H1 (cell line): ENCODE measurements at regions not wholly inside any gene's neighbourhood (a gene's known extent, or its start where the extent isn't known, plus 50 kb on each side); places are given as distances from the start of the nearest gene placed in this dataset.
"Not testable (repeated sequence)": the region's sequence is repeated elsewhere in the genome, so short reads cannot be mapped to it uniquely, and the experiment has no call there.

Experiments used
- CTCF ChIA-PET: fragments of 300-600 bp; sonication (Branson Sonifier 250); formaldehyde crosslinking; loops from one replicate; lab custom pipeline; 2021; ENCODE audit not compliant: partially characterized antibody; lab: Charles Lee
- POLR2A ChIA-PET: fragments of 300-600 bp; sonication (Branson Sonifier 250); formaldehyde crosslinking; loops from one replicate; lab custom pipeline; 2021; ENCODE audit warnings: inconsistent platforms; ENCODE audit not compliant: partially characterized antibody; lab: Charles Lee
- DNase-seq, 2 experiments: peaks; one replicate each; pipeline versions ENCODE4 v3.0.0 to v3.0.0-alpha.2; 2010 to 2022; ENCODE audit warnings: low spot score in 2 of 2, low read depth in 1 of 2, mixed read lengths in 1 of 2
- FAIRE-seq: peaks from 2 replicates; lab custom pipeline; 2011; peaks lifted over from hg19 to GRCh38; lab: Jason Lieb, UNC
- H2AFZ ChIP-seq: 2 replicates; pipeline ENCODE4 v1.8.1; 2012; ENCODE audit warnings: low read length, inconsistent platforms
- H2AK5ac ChIP-seq: 2 replicates; pipeline ENCODE4 v1.6.1; 2013; ENCODE audit warnings: low read depth, low read length
- H2BK120ac ChIP-seq: replicated peaks from 2 replicates; pipeline ENCODE3; 2013; ENCODE audit warnings: low read depth, low read length, inconsistent platforms
- H2BK12ac ChIP-seq: 2 replicates; pipeline ENCODE4 v1.6.1; 2013; ENCODE audit warnings: low read depth, low read length
- H2BK15ac ChIP-seq: 2 replicates; pipeline ENCODE4 v1.6.1; 2013; ENCODE audit warnings: low read length
- H2BK20ac ChIP-seq: 2 replicates; pipeline ENCODE4 v1.6.1; 2013; ENCODE audit warnings: low read length
- H2BK5ac ChIP-seq: 2 replicates; pipeline ENCODE4 v1.6.1; 2013; ENCODE audit warnings: low read depth, low read length
- H3K14ac ChIP-seq: 2 replicates; pipeline ENCODE4 v1.6.1; 2013; ENCODE audit warnings: inconsistent platforms; ENCODE audit not compliant: insufficient read length
- H3K18ac ChIP-seq: 2 replicates; pipeline ENCODE4 v1.6.1; 2013; ENCODE audit warnings: low read length; ENCODE audit errors: extremely low read depth
- H3K23ac ChIP-seq: 2 replicates; pipeline ENCODE4 v1.6.1; 2013; ENCODE audit warnings: inconsistent platforms; ENCODE audit not compliant: insufficient read length
- H3K23me2 ChIP-seq: 2 replicates; pipeline ENCODE4 v1.6.1; 2013; ENCODE audit warnings: low read depth, low read length
- H3K27ac ChIP-seq: 2 replicates; pipeline ENCODE4 v1.6.1; 2011; ENCODE audit warnings: low read depth, low read length, inconsistent platforms
- H3K27me3 ChIP-seq, 4 experiments: replicated peaks in 1 of 4; 1 replicate in 1 of 4; 2 replicates in 3 of 4; pipeline versions ENCODE4 v1.6.1 to v1.8.1; 2011 to 2013; ENCODE audit warnings: low read length in 3 of 4, mild to moderate bottlenecking in 3 of 4, inconsistent platforms in 2 of 4, mixed read lengths in 2 of 4, moderate library complexity in 1 of 4; ENCODE audit not compliant: control insufficient read depth in 3 of 4, insufficient read depth in 3 of 4; ENCODE audit errors: extremely low read depth in 1 of 4
- H3K36me3 ChIP-seq, 4 experiments: 2 replicates each; pipeline versions ENCODE4 v1.6.1 to v1.8.1; 2011 to 2013; ENCODE audit warnings: mild to moderate bottlenecking in 4 of 4, low read length in 3 of 4, moderate library complexity in 2 of 4, control low read depth in 1 of 4, inconsistent platforms in 1 of 4; ENCODE audit not compliant: insufficient read depth in 4 of 4, control insufficient read depth in 2 of 4
- H3K4ac ChIP-seq: replicated peaks from 2 replicates; pipeline ENCODE3; 2013; ENCODE audit warnings: low read length, low read depth, mixed read lengths, inconsistent platforms; ENCODE audit not compliant: insufficient read length
- H3K4me1 ChIP-seq, 4 experiments: replicated peaks in 1 of 4; 1 replicate in 1 of 4; 2 replicates in 3 of 4; pipeline versions ENCODE4 v1.6.1 to v1.8.1; 2011 to 2013; ENCODE audit warnings: low read length in 3 of 4, inconsistent platforms in 2 of 4, mixed read lengths in 1 of 4; ENCODE audit not compliant: insufficient read depth in 4 of 4, control insufficient read depth in 3 of 4
- H3K4me2 ChIP-seq, 2 experiments: 2 replicates each; pipeline versions ENCODE4 v1.6.1 to v1.8.1; 2011 to 2013; ENCODE audit warnings: low read depth in 2 of 2, low read length in 2 of 2, control low read depth in 1 of 2, inconsistent platforms in 1 of 2, mild to moderate bottlenecking in 1 of 2; ENCODE audit not compliant: insufficient read depth in 1 of 2
- H3K4me3 ChIP-seq, 4 experiments: fragments of 200-600, 300-600 bp in 1 of 4; sonication (generic), shearing (Covaris generic), sonication (Bioruptor Twin) in 1 of 4; 2 replicates each; pipeline versions ENCODE4 v1.5.1 to v1.8.1; 2011 to 2016; ENCODE audit warnings: low read length in 4 of 4, low read depth in 3 of 4, control low read depth in 2 of 4, inconsistent platforms in 2 of 4, mild to moderate bottlenecking in 2 of 4, mixed read lengths in 1 of 4, moderate library complexity in 1 of 4; ENCODE audit not compliant: insufficient read depth in 2 of 4; ENCODE audit errors: extremely low read depth in 1 of 4
- H3K56ac ChIP-seq: replicated peaks from 2 replicates; pipeline ENCODE3; 2013; ENCODE audit warnings: low read depth, mild to moderate bottlenecking, mixed read lengths, low read length, inconsistent platforms; ENCODE audit not compliant: insufficient read length
- H3K79me1 ChIP-seq: 2 replicates; pipeline ENCODE4 v1.6.1; 2013; ENCODE audit warnings: low read depth, low read length, control low read depth
- H3K79me2 ChIP-seq, 2 experiments: 2 replicates each; pipeline versions ENCODE4 v1.6.1 to v1.8.1; 2012 to 2013; ENCODE audit warnings: low read length in 2 of 2, mild to moderate bottlenecking in 2 of 2, inconsistent platforms in 1 of 2; ENCODE audit not compliant: insufficient read depth in 2 of 2, control insufficient read depth in 1 of 2
- H3K9ac ChIP-seq, 4 experiments: replicated peaks in 1 of 4; 1 replicate in 1 of 4; 2 replicates in 3 of 4; pipeline versions ENCODE4 v1.6.1 to v1.8.1; 2011 to 2013; ENCODE audit warnings: low read depth in 3 of 4, low read length in 3 of 4, control low read depth in 2 of 4, mild to moderate bottlenecking in 2 of 4, moderate library complexity in 2 of 4, inconsistent platforms in 1 of 4; ENCODE audit errors: extremely low read depth in 1 of 4
- H3K9me3 ChIP-seq, 2 experiments: 2 replicates each; pipeline versions ENCODE4 v1.6.1 to v1.8.1; 2012 to 2013; ENCODE audit warnings: mild to moderate bottlenecking in 2 of 2, moderate library complexity in 2 of 2, control low read depth in 1 of 2, inconsistent platforms in 1 of 2, low read depth in 1 of 2, low read length in 1 of 2, mixed read lengths in 1 of 2; ENCODE audit not compliant: insufficient read depth in 2 of 2
- H4K20me1 ChIP-seq, 2 experiments: replicated peaks in 1 of 2; 2 replicates each; pipeline versions ENCODE3 to v1.8.1; 2011 to 2013; ENCODE audit warnings: inconsistent platforms in 2 of 2, low read length in 2 of 2, mild to moderate bottlenecking in 1 of 2; ENCODE audit not compliant: insufficient read depth in 2 of 2, control insufficient read depth in 1 of 2
- H4K5ac ChIP-seq: 2 replicates; pipeline ENCODE4 v1.6.1; 2013; ENCODE audit warnings: low read length, low read depth, mixed read lengths, inconsistent platforms; ENCODE audit not compliant: insufficient read length
- H4K8ac ChIP-seq: 2 replicates; pipeline ENCODE4 v1.8.0; 2013; ENCODE audit warnings: mild to moderate bottlenecking, moderate library complexity, low read length, inconsistent platforms; ENCODE audit not compliant: insufficient read depth; ENCODE audit errors: extremely low read depth
- H4K91ac ChIP-seq: replicated peaks from 2 replicates; pipeline ENCODE3; 2013; ENCODE audit warnings: low read length, mixed read lengths, inconsistent platforms; ENCODE audit not compliant: insufficient read length
- WGBS, 2 experiments: shearing (Covaris generic) in 1 of 2; methylation state at CpG; one replicate each; pipeline versions ENCODE4 v1.1.6 to v1.1.7; 2013 to 2015; ENCODE audit warnings: low lambda C conversion rate in 2 of 2, mixed read lengths in 2 of 2, inconsistent platforms in 1 of 2, low coverage in 1 of 2, missing lambda C conversion rate in 1 of 2; ENCODE audit not compliant: insufficient replicate concordance in 2 of 2, insufficient coverage in 1 of 2, insufficient read length in 1 of 2; ENCODE audit errors: extremely low coverage in 1 of 2, missing lambda C conversion rate in 1 of 2; 5-methylcytosine and 5-hydroxymethylcytosine counted together

GRCh38 chr4:4004702-4005101, 222.0 kb downstream of the OTOP1 start:
- H4K20me1 ChIP-seq, H3K4ac ChIP-seq, H3K4me2 ChIP-seq, H3K27ac ChIP-seq, H4K5ac ChIP-seq, H3K56ac ChIP-seq, H3K79me1 ChIP-seq, H2AFZ ChIP-seq, H3K27me3 ChIP-seq, H2BK20ac ChIP-seq, H3K18ac ChIP-seq, H2AK5ac ChIP-seq, DNase-seq, H3K9me3 ChIP-seq, H3K36me3 ChIP-seq, H3K14ac ChIP-seq, H2BK15ac ChIP-seq, H3K4me3 ChIP-seq, H3K23me2 ChIP-seq, H2BK12ac ChIP-seq, H2BK5ac ChIP-seq, CTCF ChIA-PET, H4K91ac ChIP-seq, H3K9ac ChIP-seq, H4K8ac ChIP-seq, FAIRE-seq, H3K79me2 ChIP-seq, H2BK120ac ChIP-seq, H3K4me1 ChIP-seq, POLR2A ChIA-PET, H3K23ac ChIP-seq: not testable (repeated sequence)
- WGBS, 2 experiments = 84% methylated on average over 10 of the region's 10 CpGs; no CpG with 5 or more reads in 1 of the 2 experiments
